SH-SY5Y (cell line): ENCODE measurements at regions not wholly inside any gene's neighbourhood (a gene's known extent, or its start where the extent isn't known, plus 50 kb on each side); places are given as distances from the start of the nearest gene placed in this dataset.

Source experiments
- GATA2 ChIP-seq: IDR thresholded peaks from 2 replicates; pipeline ENCODE4 v1.6.1; 2011; ENCODE audit warnings: mild to moderate bottlenecking, low read depth, low read length
- GATA3 ChIP-seq: IDR thresholded peaks from 2 replicates; pipeline ENCODE4 v1.6.1; 2011; ENCODE audit warnings: low read depth, mild to moderate bottlenecking, low read length, moderate library complexity

DNA sequence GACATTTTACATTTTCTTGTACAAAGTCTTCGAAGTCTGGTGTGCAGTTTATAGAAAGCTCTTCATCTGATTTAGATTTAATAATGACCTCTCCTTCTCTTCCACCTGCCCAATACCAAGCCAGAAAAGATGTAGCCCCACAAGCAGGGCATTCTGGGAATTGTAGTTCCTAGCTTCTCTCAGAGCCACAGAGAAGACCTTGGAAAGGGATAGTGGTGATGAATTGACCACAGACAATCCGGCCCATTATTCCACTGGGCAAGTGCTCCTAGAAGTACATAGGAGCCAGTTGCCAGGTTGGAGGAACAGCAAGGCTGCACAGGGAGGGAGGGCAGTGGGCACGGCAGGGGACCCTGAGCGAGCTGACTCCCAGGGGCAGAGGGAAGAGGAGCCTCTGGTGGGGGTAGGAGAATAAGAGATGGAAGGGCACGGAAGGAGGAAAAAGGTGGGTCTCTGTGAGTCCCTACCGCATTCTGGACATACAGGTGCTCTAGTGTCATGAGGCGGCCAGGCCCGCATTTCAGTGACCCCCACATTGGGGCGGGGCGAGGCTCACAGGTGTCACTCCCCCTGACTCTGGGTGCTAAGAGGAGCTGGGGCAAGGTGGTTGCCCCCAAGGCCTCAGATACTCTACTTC lies 152.5 kb upstream of the HAAO start:
- TF ChIP-seq GATA2, result no peak
- no peak for TF ChIP-seq GATA3
